GM18520 (cell line): ENCODE measurements at regions not wholly inside any gene's neighbourhood (a gene's known extent, or its start where the extent isn't known, plus 50 kb on each side); places are given as distances from the start of the nearest gene placed in this dataset.
"Not testable (repeated sequence)": the region's sequence is repeated elsewhere in the genome, so short reads cannot be mapped to it uniquely, and the experiment has no call there.

Source experiments
- ATAC-seq: cut with Tn5 transposase; IDR thresholded peaks from one replicate; pipeline ENCODE4 v1.9.1; 2021; ENCODE audit not compliant: unreplicated experiment

DNA sequence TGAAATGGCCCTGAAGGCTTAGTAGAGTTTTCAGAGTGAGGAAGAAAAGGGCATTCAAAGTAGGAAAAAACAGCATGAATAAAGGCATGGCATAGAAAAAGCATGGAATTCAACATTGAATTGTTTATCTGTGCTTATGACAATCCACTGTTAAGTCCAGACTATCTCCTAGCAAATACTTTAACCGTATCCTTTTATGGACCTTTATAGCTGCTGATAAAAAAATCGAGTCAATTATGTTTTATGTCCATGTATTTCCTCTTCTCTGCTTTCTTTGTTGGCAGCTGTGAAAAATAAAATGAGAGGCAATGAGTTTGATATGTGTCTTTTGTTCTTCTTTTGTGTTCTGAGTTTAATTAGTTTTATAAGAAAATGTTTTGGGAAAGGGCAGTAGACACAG lies 70.4 kb downstream of the TDRD15 start:
- ATAC-seq, result no peak

- ATAC-seq, result no peak
Measured at GRCh38 chr2:21194858-21195271, 71.1 kb downstream of the TDRD15 start.

DNA sequence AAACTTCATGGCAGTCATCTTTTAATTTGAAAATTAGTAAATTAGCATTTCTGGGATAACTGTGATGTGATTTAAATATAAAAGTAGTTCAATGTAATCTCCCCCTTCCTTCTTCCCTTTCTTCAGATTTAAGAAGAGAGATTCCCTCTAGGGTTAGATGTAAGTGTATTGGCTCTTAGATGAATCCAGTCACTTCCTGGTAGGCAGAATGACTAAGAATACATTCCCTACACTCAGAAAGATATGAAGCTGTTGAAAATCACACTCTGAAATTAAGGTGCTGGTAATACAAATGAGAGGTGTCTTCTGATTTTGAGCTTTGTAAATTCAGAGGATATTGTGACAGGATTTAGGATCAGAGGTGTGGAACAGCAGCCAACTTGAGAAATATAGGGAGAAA lies 71.6 kb downstream of the TDRD15 start:
- no peak for ATAC-seq

DNA sequence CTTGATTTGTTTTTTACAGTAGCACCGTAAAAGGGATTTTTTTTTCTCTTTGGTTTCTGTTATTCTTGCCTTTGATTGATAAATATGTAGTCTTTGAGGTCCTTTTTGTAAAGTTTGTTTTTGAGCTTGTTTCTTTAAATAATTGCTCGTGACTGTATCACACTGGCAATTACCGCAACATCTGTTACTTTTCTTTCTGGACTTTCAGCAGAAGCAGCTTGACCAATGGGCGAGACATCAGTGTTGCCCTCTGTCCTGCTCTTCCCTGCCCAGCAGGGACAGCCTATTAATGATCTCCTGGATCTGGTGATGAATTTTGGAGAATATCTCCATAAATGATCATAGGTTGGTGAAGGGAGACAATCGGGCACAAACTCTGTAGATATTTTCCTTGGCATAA lies 74.9 kb downstream of the TDRD15 start:
- ATAC-seq, result no peak

- no peak for ATAC-seq
Measured at GRCh38 chr2:21203976-21204375, 80.2 kb downstream of the TDRD15 start.

DNA sequence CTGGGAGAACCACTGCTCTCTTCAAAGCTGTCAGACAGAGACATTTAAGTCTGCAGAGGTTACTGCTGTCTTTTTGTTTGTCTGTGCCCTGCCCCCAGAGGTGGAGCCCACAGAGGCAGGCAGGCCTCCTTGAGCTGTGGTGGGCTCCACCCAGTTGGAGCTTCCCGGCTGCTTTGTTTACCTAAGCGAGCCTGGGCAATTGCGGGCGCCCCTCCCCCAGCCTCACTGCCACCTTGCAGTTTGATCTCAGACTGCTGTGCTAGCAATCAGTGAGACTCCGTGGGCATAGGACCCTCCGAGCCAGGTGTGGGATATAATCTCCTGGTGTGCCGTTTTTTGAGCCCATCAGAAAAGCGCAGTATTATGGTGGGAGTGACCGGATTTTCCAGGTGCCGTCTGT lies 90.3 kb downstream of the TDRD15 start:
- not testable (repeated sequence) for ATAC-seq

- no peak for ATAC-seq
Measured at GRCh38 chr2:21217442-21217841, 93.7 kb downstream of the TDRD15 start.

GRCh38 chr2:21220930-21221329 lies 97.2 kb downstream of the TDRD15 start:
- no peak for ATAC-seq

GRCh38 chr2:21223618-21224017 lies 99.8 kb downstream of the TDRD15 start:
- ATAC-seq, result no peak

- ATAC-seq, result no peak
Measured at GRCh38 chr2:21228041-21228895, 104.5 kb downstream of the TDRD15 start.

- no peak for ATAC-seq
Measured at GRCh38 chr2:21229302-21229701, 105.5 kb downstream of the TDRD15 start.

DNA sequence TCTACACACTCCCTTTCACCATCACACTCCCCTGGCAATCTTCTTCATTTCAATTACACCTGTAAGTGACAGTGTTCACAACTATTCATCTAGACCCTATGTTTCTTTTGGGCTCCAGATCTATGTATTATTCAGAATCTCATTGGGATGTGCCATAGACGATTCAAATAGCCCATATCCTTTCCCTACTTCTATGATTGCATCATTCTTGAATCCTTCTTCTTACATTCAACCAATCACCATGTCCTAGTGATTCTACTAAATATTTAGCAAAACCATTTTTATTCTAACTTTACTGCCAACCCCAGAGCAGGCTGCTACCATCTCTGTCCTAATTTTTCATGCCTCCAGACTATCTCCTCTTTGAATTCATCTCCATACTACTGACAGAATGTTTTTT lies 106.4 kb downstream of the TDRD15 start:
- no peak for ATAC-seq

DNA sequence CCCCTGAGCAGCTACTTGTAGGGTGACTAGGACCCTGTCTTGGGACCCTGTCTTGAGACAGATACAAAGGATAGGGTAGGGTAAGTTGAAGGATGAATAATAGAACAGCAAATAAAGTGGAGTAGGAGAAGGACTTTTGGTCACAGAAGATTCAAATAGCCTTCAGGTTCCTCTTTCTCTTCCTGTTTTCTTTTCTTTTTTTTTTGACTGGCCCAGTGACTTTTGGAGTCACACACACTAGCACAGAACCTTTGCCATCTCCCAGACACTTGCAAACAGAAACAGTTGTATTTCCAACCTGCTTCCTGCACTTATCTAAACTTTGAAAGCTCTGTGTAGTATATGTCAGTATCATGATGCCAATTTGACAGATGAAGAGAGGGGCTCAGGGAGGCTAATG lies 108.2 kb downstream of the TDRD15 start:
- ATAC-seq, result no peak

GRCh38 chr2:21233194-21233593 lies 109.4 kb downstream of the TDRD15 start:
- ATAC-seq, result no peak

DNA sequence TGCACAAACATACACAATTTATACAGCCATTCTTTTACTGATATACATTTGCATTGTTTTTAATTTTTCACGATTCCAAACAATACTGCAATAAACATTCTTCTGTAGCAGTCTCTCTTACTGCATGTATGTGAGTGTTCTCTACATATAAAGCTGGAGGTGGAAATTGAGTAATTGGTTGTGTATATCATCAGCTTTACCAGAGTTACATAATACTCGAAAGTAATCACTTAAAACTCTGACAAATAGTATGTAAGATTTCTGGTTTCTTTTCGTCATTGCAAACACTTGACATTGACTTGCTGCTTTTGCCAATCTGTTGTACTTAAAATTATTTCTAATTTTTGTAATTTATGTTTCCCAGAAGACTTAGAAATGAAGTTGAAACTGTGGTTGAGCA lies 110.2 kb downstream of the TDRD15 start:
- ATAC-seq, result no peak

DNA sequence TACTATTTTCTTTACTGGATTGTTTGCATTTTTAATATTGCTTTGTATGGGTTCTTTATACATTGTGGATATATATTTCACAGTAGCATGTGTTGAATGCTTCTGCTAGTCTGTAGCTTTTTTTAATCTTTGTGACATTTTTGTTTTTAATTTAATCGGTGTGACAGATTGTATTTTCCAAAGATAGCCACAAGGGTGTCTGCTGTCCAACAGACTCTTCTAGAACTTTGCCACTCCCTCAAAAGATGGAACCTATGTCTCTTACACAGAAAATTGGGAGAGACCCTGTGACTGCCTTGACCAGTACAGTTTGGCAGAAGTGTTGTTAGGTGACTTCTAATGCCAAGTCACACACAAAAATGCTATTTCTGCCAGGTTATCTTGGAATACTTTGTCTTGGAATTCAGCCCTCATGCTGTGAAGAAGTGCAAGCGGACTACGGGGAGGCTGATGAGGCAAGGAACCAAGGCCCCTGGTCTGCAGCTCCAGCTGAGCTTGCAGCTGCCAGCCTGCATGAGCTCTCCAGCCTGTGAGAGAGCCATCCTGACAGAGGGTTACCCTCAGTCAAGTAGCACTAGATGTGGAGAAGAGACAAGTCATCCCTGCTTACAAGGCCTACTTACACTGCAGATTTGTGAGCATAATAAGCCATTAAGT lies 110.8 kb downstream of the TDRD15 start:
- ATAC-seq, result no peak

GRCh38 chr2:21239749-21240148 lies 116.0 kb downstream of the TDRD15 start:
- not testable (repeated sequence) for ATAC-seq

GRCh38 chr2:21244161-21244560 lies 120.4 kb downstream of the TDRD15 start:
- no peak for ATAC-seq

- no peak for ATAC-seq
Measured at GRCh38 chr2:21245565-21245964, 121.8 kb downstream of the TDRD15 start.

- ATAC-seq, result no peak
Measured at GRCh38 chr2:21249367-21249766, 125.6 kb downstream of the TDRD15 start.

- ATAC-seq, result no peak
Measured at GRCh38 chr2:21250673-21251072, 126.9 kb downstream of the TDRD15 start.

- ATAC-seq, result no peak
Measured at GRCh38 chr2:21251216-21251980, 127.6 kb downstream of the TDRD15 start.
